IgD-negative memory B cell (primary cell): ENCODE measurements at regions not wholly inside any gene's neighbourhood (a gene's known extent, or its start where the extent isn't known, plus 50 kb on each side); places are given as distances from the start of the nearest gene placed in this dataset.
"Not testable (repeated sequence)": the region's sequence is repeated elsewhere in the genome, so short reads cannot be mapped to it uniquely, and the experiment has no call there.

Experiments
- H3K27ac Mint-ChIP-seq, 3 donors: one replicate each; pipeline ENCODE4 v1.8.0; 2020 to 2022; ENCODE audit warnings: mild to moderate bottlenecking in 3 of 3, mixed read lengths in 3 of 3, moderate library complexity in 1 of 3
- H3K27me3 Mint-ChIP-seq: one replicate; pipeline ENCODE4 v1.8.0; 2021; ENCODE audit warnings: mixed read lengths
- H3K36me3 Mint-ChIP-seq: one replicate; pipeline ENCODE4 v1.8.0; 2020; ENCODE audit warnings: mild to moderate bottlenecking, mixed read lengths
- H3K4me1 Mint-ChIP-seq, 3 donors: one replicate each; pipeline ENCODE4 v1.8.0; 2020 to 2022; ENCODE audit warnings: mixed read lengths in 3 of 3, mild to moderate bottlenecking in 1 of 3
- H3K4me3 Mint-ChIP-seq, 4 donors: one replicate each; pipeline ENCODE4 v1.8.0; 2020 to 2022; ENCODE audit warnings: mild to moderate bottlenecking in 4 of 4, mixed read lengths in 4 of 4, moderate library complexity in 3 of 4
- H3K9me3 Mint-ChIP-seq, 3 donors: one replicate each; pipeline ENCODE4 v1.8.0; 2020 to 2021; ENCODE audit warnings: mixed read lengths in 3 of 3, mild to moderate bottlenecking in 1 of 3

DNA sequence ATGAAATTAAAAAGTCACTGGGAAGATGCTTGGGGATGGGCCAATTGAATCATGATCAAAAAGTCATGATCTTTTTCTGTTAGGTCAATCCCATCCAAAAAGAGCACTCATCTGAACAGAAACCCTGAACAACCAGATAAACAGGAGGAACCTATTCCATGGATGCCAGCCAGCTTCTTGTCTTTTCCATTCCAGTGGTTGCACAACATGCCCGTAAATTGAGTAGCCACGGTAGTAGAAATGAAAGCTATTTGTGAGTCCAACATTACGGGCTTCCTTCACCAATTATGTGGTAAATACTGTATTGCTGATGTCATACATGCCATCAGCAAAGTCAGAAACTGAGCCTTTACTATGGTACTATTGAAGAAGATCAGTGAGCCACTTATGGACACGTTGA, 982.4 kb upstream of the HS3ST1 start:
- Mint-ChIP-seq H3K27ac (no peak overlapping the region), H3K4me3 (no peak overlapping the region), H3K4me1 (no peaks in the 10 kb centered on the region), H3K9me3 (peaks cover 2 to 4% (median 2%) of the 10 kb centered on the region in 3 donors), H3K36me3 (no peaks in the 10 kb centered on the region), H3K27me3 (no peaks in the 10 kb centered on the region)

DNA sequence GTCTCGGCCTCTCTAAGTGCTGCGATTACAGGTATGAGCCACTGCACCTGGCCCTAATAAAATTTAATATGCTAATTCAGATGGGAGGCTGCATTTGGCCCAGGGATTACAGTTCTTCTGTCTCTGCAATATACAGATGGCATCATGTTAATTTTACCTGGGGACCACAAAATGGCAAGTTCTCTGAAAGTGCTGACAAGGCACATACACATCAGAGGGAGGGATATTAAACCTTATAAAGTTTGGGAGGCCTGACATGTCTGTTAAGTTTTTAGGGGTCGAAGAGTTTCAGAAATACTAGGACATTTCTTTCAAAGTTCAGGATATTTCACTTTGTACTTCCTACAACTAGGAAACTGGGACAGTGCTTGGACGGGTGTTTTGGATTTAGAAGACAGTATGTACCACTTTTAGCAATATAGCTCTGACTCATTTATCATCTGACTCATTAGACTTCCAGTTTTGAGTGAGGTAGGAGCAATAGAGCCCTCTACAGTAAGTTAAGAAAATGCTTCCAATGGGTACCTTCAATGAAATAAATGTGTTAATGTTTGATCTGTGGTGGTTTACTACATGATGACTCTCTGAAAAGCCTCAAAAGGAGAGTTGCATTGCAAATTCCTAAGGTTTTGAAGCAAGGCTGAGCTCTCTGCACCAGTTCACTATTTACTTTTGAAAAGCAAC, 981.0 kb upstream of the HS3ST1 start:
- Mint-ChIP-seq H3K36me3 (no peaks in the 10 kb centered on the region), H3K4me3 (no peak overlapping the region), H3K27me3 (no peaks in the 10 kb centered on the region), H3K4me1 (no peaks in the 10 kb centered on the region), H3K27ac (no peak overlapping the region), H3K9me3 (peaks cover 2 to 4% (median 2%) of the 10 kb centered on the region in 3 donors)

DNA sequence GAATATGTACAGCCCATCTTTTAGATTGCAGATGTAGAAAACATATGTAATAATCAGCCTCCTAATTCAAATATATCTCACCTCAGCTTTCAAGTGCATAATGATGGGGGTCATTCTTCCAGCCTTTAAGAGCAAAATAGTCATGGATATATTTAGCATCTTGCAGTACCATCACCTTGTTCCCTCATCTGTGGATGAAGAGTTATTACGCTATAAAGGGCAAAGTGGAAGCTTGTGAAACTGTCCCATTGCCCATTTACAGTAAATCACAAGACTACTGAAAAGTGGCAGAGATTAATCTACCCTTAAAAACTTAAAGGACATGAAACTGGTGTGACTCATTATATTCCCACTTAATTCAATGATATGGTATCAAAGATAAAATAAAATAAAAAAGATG, 979.7 kb upstream of the HS3ST1 start:
- Mint-ChIP-seq H3K9me3 (peaks cover 2 to 6% (median 4%) of the 10 kb centered on the region in 3 donors), H3K4me3 (no peak overlapping the region), H3K36me3 (no peaks in the 10 kb centered on the region), H3K27me3 (no peaks in the 10 kb centered on the region), H3K4me1 (no peaks in the 10 kb centered on the region), H3K27ac (no peak overlapping the region)

DNA sequence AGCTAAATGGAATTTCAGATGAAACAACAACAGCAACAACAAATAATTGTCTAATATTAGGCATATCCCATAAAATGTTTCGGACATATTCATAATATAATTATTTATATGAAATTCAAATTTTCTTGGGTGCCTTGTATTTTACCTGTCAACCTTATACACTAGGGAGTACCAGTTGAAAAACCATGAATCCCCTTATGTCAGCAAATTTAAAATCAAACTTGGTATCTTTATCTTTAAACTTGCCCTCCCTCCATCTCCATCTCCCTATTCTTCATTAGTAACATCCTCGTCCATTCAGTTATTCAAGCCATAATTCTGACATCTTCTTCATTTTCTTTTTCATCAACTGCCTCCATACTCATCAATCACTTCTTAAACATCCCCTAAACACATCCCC, 974.5 kb upstream of the HS3ST1 start:
- H3K36me3 Mint-ChIP-seq, result no peaks in the 10 kb centered on the region
- no peak overlapping the region for H3K27ac Mint-ChIP-seq
- H3K4me3 Mint-ChIP-seq, result no peak overlapping the region
- H3K4me1 Mint-ChIP-seq, result no peaks in the 10 kb centered on the region
- H3K27me3 Mint-ChIP-seq, result no peaks in the 10 kb centered on the region
- H3K9me3 Mint-ChIP-seq, result peaks cover 0 to 7% (median 3%) of the 10 kb centered on the region in 3 donors

DNA sequence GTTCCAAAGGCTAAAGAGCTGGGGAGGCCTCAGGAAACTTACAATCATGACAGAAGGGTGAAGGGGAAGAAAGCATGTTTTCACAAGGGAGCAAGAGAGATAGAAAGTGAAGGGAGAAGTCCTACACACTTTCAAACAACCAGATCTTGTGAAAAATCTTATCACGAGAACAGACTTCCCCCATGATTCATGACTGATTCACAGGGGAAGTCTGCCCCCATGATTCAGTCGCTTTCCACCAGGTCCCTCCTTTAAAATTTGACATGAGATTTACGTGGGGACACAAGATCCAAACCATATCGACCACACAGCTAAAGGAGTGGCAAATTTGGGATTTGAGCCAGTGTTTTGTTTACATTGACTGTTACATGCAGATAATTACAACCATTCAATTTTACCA, 971.1 kb upstream of the HS3ST1 start:
- Mint-ChIP-seq H3K27ac (no peak overlapping the region), H3K4me1 (no peaks in the 10 kb centered on the region), H3K4me3 (no peak overlapping the region), H3K27me3 (no peaks in the 10 kb centered on the region), H3K9me3 (peaks cover 0 to 3% (median 3%) of the 10 kb centered on the region in 3 donors), H3K36me3 (no peaks in the 10 kb centered on the region)

DNA sequence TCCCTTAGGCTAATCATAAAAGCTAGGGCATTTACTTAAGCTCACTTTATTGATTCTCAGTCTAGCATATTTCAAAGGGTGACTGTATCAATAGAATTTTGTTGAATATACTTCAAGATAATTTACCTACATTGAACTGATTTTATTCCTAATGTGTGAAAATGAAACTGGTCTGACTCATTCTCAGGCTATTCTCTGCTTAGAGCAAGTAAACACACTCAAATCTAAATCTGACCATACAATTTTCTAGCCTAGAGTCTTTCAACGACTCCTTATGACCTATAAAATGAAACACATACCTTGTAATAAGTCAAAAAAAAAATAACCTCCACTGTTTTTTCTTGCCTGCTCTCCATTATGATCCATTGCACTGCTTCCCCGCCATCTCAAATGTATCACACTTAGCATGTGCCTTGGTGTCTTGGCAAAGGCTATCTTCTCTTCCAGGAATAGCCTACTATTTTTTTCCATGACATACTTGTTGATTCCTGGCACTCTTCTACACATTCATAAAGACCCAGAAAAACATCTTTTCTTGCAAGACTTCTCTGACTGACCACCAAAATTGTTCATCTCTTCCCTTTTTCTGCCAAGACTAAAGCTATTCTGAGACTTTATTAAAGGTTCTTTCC, 965.1 kb upstream of the HS3ST1 start:
- no peak overlapping the region for H3K27ac Mint-ChIP-seq
- no peaks in the 10 kb centered on the region for H3K36me3 Mint-ChIP-seq
- H3K27me3 Mint-ChIP-seq, result no peaks in the 10 kb centered on the region
- no peak overlapping the region for H3K4me3 Mint-ChIP-seq
- H3K9me3 Mint-ChIP-seq, result peaks cover 0 to 1% (median 0%) of the 10 kb centered on the region in 3 donors
- no peaks in the 10 kb centered on the region for H3K4me1 Mint-ChIP-seq

DNA sequence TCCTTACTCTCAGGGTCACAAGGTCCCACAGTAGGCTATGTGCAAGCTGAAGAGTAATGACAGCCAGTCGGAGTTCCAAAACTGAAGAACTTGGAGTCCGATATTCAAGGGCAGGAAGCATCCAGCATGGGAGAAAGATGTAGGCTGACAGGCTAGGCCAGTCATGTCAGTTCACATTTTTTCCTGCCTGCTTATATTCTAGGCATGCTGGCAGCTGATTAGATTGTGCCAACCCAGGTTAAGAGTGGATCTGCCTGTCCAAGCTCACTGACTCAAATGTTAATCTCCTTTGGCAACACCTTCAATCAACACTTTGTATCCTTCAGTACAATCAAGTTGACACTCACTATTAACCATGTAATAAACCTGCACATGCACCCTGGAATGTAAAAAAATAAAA, 960.9 kb upstream of the HS3ST1 start:
- Mint-ChIP-seq H3K27ac (no peak overlapping the region), H3K4me3 (no peak overlapping the region), H3K27me3 (no peaks in the 10 kb centered on the region), H3K9me3 (peaks cover 1 to 4% (median 2%) of the 10 kb centered on the region in 3 donors), H3K36me3 (no peaks in the 10 kb centered on the region), H3K4me1 (no peaks in the 10 kb centered on the region)

DNA sequence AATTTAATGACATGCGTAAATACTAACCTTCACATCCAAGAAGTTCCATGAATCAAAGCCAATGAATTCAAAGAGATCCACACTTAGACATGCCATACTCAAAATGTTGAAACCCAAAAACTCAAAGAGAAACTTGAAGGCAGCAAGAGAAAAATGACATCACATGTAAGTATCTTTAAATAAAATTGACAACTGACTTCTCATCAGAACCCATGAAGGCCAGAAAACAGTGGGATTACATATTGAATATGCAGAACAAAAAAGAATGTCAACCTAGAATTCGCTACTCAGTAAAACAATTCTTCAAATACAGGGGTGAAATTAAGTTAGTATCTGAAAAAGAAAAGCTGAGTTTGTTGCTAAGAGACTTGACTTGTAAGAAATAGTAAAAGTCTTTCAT, 953.9 kb upstream of the HS3ST1 start:
- Mint-ChIP-seq H3K27ac (no peak overlapping the region), H3K27me3 (no peaks in the 10 kb centered on the region)

DNA sequence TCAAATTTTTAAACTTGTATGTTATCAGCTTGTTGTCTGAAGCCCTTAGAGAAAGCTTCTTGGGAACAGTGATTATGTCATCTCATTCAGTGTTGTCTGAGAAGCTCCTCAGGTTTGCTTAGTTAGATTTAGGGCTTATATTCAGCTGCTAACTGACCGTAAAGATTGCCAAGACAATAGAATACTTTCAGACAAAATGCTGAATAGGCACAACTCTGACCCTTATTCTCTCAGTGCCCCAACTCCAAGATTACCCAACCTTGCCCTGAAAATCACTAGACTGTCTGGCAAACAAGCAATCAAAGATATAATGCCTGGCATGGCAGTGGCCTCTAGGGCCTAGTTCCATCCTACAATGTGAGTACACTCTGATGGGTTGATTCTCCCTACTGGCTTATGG, 950.5 kb upstream of the HS3ST1 start:
- Mint-ChIP-seq H3K4me1 (no peaks in the 10 kb centered on the region), H3K4me3 (no peak overlapping the region), H3K27me3 (no peaks in the 10 kb centered on the region), H3K36me3 (no peaks in the 10 kb centered on the region), H3K9me3 (peaks cover 1 to 16% (median 7%) of the 10 kb centered on the region in 3 donors), H3K27ac (no peak overlapping the region)

More for the DNA sequence above, 953.9 kb upstream of the HS3ST1 start:
- H3K9me3 Mint-ChIP-seq, result peaks cover 1 to 20% (median 8%) of the 10 kb centered on the region in 3 donors
- no peaks in the 10 kb centered on the region for H3K4me1 Mint-ChIP-seq
- no peak overlapping the region for H3K4me3 Mint-ChIP-seq
- H3K36me3 Mint-ChIP-seq, result no peaks in the 10 kb centered on the region

DNA sequence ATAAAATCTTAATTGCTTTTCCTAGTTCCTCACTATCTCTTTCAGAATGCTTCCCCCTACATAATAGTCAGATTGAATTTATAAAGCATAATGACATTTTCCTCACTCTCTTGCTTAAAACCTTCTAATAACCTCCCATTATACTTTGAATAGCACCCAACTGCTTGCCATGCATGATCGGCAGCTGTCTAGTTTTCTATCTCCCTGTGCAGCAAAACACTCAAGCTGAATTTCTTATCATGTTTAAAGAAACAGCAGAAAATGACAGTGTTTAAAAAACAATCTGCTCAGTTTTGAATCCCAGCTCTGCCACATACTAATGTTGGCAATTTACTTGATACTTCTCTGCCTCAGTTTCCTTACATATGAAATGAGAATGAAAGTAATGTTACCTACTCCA, 947.1 kb upstream of the HS3ST1 start:
- no peaks in the 10 kb centered on the region for H3K36me3 Mint-ChIP-seq
- no peaks in the 10 kb centered on the region for H3K27me3 Mint-ChIP-seq
- H3K4me1 Mint-ChIP-seq, result no peaks in the 10 kb centered on the region
- no peak overlapping the region for H3K4me3 Mint-ChIP-seq
- no peak overlapping the region for H3K27ac Mint-ChIP-seq
- peaks cover 1 to 13% (median 6%) of the 10 kb centered on the region in 3 donors for H3K9me3 Mint-ChIP-seq

DNA sequence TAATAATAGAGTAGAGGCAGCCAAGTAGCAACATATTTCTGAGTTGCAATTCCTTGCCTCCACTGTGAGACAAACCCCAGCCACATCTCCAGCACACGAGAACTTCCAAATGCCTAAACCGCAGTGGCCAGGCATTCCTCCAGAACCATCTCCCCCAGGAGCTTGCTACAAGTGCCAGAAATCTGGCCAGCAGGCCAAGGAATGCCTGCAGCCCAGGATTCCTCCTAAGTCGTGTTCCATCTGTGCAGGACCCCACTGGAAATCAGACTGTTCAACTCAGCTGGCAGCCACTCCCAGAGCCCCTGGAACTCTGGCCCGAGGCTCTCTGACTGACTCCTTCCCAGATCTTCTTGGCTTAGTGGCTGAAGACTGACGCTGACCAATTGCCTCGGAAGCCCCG, 937.2 kb upstream of the HS3ST1 start:
- H3K9me3 Mint-ChIP-seq, H3K4me3 Mint-ChIP-seq, H3K27me3 Mint-ChIP-seq, H3K36me3 Mint-ChIP-seq, H3K27ac Mint-ChIP-seq, H3K4me1 Mint-ChIP-seq: not testable (repeated sequence)

DNA sequence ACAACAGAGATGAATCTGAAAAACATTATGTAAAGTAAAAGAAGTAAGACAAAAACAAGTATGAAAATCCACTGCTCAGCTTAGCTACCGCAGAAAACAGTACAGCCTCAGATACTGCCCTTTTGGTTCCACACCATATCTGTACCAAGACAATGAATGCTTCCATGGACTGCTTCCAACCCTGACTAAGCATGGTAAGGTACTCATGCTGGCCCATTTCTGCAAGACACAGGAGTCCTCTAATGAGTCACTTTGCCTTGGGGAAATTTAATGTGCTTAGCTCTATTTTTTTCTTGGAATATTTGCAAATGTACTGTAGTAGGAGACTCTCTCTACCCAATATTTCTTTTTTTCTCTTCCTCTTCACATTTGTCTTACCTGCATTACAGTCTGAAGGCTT, 931.7 kb upstream of the HS3ST1 start:
- Mint-ChIP-seq H3K36me3 (no peaks in the 10 kb centered on the region), H3K27me3 (no peaks in the 10 kb centered on the region), H3K4me3 (no peak overlapping the region), H3K9me3 (peaks cover 0 to 14% (median 5%) of the 10 kb centered on the region in 3 donors), H3K27ac (no peak overlapping the region), H3K4me1 (no peaks in the 10 kb centered on the region)

DNA sequence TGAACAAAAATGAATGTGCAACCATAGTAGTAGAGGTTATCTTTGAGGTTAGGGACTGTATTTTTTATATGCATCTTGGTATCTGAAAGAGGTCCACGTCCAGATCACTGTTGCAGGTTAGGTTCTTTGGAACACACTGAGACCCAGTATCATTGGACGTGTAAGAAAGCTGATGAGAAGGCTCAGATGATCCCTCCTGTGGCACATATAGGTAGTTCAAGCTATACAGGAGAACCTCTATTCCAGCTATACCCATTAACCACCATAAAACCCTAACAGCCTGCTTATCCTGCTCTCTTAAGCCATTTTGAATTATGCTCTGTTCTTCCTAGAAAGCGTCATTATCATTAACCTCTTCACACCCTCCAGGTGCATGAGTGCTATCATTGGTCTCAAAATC, 930.7 kb upstream of the HS3ST1 start:
- Mint-ChIP-seq H3K4me1 (no peaks in the 10 kb centered on the region), H3K27ac (no peak overlapping the region), H3K4me3 (no peak overlapping the region), H3K9me3 (peaks cover 0 to 13% (median 5%) of the 10 kb centered on the region in 3 donors), H3K36me3 (no peaks in the 10 kb centered on the region), H3K27me3 (no peaks in the 10 kb centered on the region)

DNA sequence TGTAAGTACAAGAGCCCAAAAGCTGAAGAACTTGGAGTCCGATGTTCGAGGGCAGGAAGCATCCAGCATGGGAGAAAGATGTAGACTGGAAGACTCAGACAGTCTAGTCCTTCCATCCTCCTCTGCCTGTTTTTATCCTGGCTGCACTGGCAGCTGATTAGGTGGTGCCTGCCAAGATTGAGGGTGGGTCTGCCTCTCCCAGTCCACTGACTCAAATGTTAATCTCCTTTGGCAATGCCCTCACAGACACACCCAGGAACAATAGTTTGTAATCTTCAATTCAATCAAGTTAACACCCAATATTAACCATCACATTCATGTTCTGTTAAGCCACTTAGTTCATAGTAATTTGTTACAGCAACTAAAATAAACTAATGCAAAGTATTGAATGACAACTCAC, 904.4 kb upstream of the HS3ST1 start:
- not testable (repeated sequence) for H3K36me3 Mint-ChIP-seq, H3K27me3 Mint-ChIP-seq
- peaks cover 3 to 11% (median 4%) of the 10 kb centered on the region in 3 donors for H3K9me3 Mint-ChIP-seq

DNA sequence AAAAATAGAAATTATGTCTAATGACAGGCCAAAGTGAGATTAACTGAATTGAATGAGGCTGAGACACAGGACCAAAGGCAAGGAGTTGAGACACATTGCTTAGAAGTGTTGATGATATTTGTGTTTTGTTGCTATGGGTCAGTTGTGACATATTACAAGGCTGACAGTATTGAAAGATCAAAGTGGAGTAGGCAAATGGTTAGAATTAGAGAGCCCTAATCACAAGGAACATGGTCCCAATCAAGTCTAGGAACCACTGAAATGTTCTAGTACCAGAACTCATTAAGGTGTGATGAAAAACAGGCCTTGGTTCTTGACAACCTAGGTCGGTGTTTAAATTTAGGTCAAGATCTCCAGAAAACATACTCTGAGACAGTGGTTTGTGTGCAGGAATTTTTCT, 896.3 kb upstream of the HS3ST1 start:
- Mint-ChIP-seq H3K27ac (no peak overlapping the region), H3K9me3 (peaks cover 0 to 2% (median 0%) of the 10 kb centered on the region in 3 donors), H3K27me3 (no peaks in the 10 kb centered on the region), H3K4me1 (no peaks in the 10 kb centered on the region), H3K36me3 (peaks cover 2% of the 10 kb centered on the region), H3K4me3 (no peak overlapping the region)

More for the DNA sequence above, 904.4 kb upstream of the HS3ST1 start:
- not testable (repeated sequence) for H3K27ac Mint-ChIP-seq, H3K4me3 Mint-ChIP-seq, H3K4me1 Mint-ChIP-seq

DNA sequence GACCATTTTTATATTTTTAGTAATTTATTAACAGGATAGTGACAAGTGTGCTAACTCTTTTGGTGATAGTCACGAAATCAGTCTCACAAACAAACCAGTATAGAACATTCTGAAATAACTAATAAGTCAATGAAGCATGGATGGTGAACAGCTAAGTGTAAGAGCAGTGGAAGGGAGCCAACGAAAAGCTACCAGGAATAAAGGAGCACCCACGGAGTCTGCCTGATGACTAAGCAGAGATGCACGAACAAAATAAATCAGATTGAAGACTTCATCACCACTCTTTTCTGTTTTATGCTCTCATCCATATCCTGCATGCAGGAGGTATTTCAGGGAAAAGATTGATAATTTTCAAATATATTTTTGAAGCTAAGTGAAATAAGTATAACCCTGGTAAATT, 891.1 kb upstream of the HS3ST1 start:
- Mint-ChIP-seq H3K36me3 (no peaks in the 10 kb centered on the region), H3K27me3 (no peaks in the 10 kb centered on the region), H3K27ac (no peak overlapping the region), H3K4me1 (no peaks in the 10 kb centered on the region), H3K9me3 (peaks cover 0 to 2% (median 2%) of the 10 kb centered on the region in 3 donors), H3K4me3 (no peak overlapping the region)
